Lower lobe of right lung (tissue), 2 donors: ENCODE measurements at regions not wholly inside any gene's neighbourhood (a gene's known extent, or its start where the extent isn't known, plus 50 kb on each side); places are given as distances from the start of the nearest gene placed in this dataset.

Experiments used
- ATAC-seq, 2 donors: fragments of 200-7000 bp; cut with Tn5 transposase; one replicate each; pipeline ENCODE4 v1.9.1; 2020 to 2022; ENCODE audit warnings: mild to moderate bottlenecking in 2 of 2, moderate library complexity in 2 of 2
- DNase-seq: peaks from one replicate; pipeline ENCODE4 v3.0.0-alpha.2; 2020
- H3K27ac ChIP-seq: fragments of 200-600 bp; one replicate; pipeline ENCODE4 v1.8.0; 2022
- H3K27me3 ChIP-seq: fragments of 200-600 bp; one replicate; pipeline ENCODE4 v1.8.0; 2022; ENCODE audit warnings: low read depth
- H3K36me3 ChIP-seq: fragments of 200-600 bp; one replicate; pipeline ENCODE4 v1.8.0; 2022; ENCODE audit warnings: mild to moderate bottlenecking
- H3K4me1 ChIP-seq: fragments of 200-600 bp; one replicate; pipeline ENCODE4 v1.8.0; 2022
- H3K4me3 ChIP-seq: fragments of 200-600 bp; one replicate; pipeline ENCODE4 v1.8.0; 2022; ENCODE audit warnings: mild to moderate bottlenecking
- H3K9me3 ChIP-seq: fragments of 200-600 bp; one replicate; pipeline ENCODE4 v1.8.0; 2022
- intact Hi-C: fragments of 100-400 bp; cut with DNase I; formaldehyde crosslinking; loops from one replicate; pipeline ENCODE4 v1.11.0; 2022
- TF ChIP-seq, protein P1 (sequence below): fragments of 200-600 bp; IDR thresholded peaks from one replicate; pipeline ENCODE4 v1.8.0; 2022; ENCODE audit warnings: antibody characterized with exemption, mild to moderate bottlenecking
- donor health status: DM: no; HTN: yes; CAD: no; lungs with severe emphysema.

GRCh38 chr5:143481697-143482531, 78.4 kb upstream of the NR3C1 start:
- intact Hi-C loops: no loop called here
- peak; percentile 45 to 78 for ATAC-seq
- Histone ChIP-seq H3K36me3 (no peaks in the 10 kb centered on the region), H3K4me3 (no peak overlapping the region), H3K4me1 (peaks cover 6% of the 10 kb centered on the region), H3K27ac (no peak overlapping the region), H3K27me3 (no peaks in the 10 kb centered on the region), H3K9me3 (no peaks in the 10 kb centered on the region)
- DNase-seq: no peak
- TF ChIP-seq, protein P1, sequence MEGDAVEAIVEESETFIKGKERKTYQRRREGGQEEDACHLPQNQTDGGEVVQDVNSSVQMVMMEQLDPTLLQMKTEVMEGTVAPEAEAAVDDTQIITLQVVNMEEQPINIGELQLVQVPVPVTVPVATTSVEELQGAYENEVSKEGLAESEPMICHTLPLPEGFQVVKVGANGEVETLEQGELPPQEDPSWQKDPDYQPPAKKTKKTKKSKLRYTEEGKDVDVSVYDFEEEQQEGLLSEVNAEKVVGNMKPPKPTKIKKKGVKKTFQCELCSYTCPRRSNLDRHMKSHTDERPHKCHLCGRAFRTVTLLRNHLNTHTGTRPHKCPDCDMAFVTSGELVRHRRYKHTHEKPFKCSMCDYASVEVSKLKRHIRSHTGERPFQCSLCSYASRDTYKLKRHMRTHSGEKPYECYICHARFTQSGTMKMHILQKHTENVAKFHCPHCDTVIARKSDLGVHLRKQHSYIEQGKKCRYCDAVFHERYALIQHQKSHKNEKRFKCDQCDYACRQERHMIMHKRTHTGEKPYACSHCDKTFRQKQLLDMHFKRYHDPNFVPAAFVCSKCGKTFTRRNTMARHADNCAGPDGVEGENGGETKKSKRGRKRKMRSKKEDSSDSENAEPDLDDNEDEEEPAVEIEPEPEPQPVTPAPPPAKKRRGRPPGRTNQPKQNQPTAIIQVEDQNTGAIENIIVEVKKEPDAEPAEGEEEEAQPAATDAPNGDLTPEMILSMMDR: no peak

DNA sequence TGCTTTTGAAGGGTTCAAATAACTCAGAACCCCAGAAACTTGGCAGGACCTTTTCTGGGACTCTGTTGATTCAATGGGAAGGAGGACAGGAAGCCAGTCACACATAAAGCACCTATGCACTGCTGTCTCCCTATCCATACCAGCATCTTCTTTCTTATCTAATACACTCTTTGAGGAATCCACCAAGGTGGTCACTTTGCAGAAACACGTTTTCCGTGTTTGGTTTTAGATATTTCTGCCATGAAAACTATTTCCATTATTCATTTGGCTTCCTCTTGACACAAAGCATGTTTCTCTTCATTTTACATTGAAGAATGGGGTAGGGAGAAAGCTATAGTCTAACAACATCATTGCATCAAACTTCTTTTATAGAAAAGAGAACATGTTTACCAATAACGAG, 76.5 kb upstream of the NR3C1 start:
- no peaks in the 10 kb centered on the region for H3K27me3 ChIP-seq
- ATAC-seq (no peak), DNase-seq (no peak)
- H3K4me3 ChIP-seq: no peak overlapping the region
- no peaks in the 10 kb centered on the region for H3K9me3 ChIP-seq
- peaks cover 6% of the 10 kb centered on the region for H3K4me1 ChIP-seq
- TF ChIP-seq, protein P1: no peak
- no peak overlapping the region for H3K27ac ChIP-seq
- no peaks in the 10 kb centered on the region for H3K36me3 ChIP-seq
- intact Hi-C loops: no loop called here

GRCh38 chr5:143479394-143479793, 75.9 kb upstream of the NR3C1 start:
- Histone ChIP-seq H3K27ac (no peak overlapping the region), H3K9me3 (no peaks in the 10 kb centered on the region), H3K4me3 (no peak overlapping the region), H3K4me1 (peaks cover 6% of the 10 kb centered on the region), H3K36me3 (no peaks in the 10 kb centered on the region), H3K27me3 (no peaks in the 10 kb centered on the region)
- TF ChIP-seq, protein P1: no peak
- DNase-seq: no peak
- ATAC-seq: no peak
- intact Hi-C loops: no loop called here

DNA sequence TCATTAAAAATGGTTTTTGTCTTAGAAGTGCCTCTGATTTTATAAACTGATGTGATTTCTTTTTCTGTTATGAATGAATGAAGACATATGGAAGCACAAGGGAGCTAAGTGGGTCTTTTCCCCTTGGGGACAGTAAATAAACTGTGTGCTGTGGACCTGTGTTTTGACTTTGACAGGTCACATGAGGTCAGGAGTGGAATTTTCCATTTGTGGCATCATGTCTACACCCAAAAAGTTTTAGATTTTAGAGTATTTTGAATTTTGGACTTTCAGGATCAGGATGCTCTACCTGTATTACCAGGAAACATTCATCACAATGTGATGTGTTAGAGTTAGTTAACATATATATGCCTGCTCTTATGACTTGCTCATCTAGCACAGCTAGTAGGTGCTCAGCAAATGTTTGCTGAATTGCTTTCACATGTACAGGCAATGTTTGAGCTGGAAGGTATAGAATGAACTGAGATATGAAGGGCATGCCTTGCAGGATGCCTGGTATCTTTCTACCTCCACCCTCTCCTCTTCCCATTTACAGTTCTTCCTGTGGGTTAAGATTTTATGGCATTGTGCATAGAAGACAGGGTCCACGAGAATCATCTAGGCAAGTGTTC, 73.2 kb upstream of the NR3C1 start:
- ATAC-seq (no peak), DNase-seq (no peak)
- TF ChIP-seq, protein P1: no peak
- no peak overlapping the region for H3K27ac ChIP-seq
- no peak overlapping the region for H3K4me3 ChIP-seq
- no peaks in the 10 kb centered on the region for H3K9me3 ChIP-seq
- no peaks in the 10 kb centered on the region for H3K36me3 ChIP-seq
- H3K27me3 ChIP-seq: no peaks in the 10 kb centered on the region
- intact Hi-C loops: no loop called here
- peaks cover 4% of the 10 kb centered on the region for H3K4me1 ChIP-seq

DNA sequence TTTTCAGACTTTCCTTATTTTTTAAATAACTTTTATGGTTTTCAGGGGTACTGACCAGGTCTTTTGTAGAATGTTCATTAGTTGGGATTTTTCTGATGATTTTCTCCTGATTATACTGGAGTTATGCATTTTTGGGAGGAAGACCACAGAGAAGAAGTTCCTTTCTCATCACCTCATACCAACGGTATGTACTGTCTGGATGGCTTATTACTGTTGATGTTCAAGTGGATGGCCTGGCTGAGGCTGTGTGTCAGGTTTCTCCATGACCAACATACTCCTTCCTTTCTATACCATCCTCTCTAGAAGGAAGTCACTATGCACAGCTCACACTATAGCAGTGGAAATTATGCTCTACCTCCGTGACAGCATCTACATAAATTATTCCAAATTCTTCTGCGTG, 71.1 kb upstream of the NR3C1 start:
- H3K9me3 ChIP-seq: no peaks in the 10 kb centered on the region
- DNase-seq: no peak
- ATAC-seq: no peak
- intact Hi-C loops: no loop called here
- H3K27ac ChIP-seq: no peak overlapping the region
- no peaks in the 10 kb centered on the region for H3K27me3 ChIP-seq
- no peak overlapping the region for H3K4me3 ChIP-seq
- no peaks in the 10 kb centered on the region for H3K4me1 ChIP-seq
- no peaks in the 10 kb centered on the region for H3K36me3 ChIP-seq
- TF ChIP-seq, protein P1: no peak
